DOHH2 (cell line): ENCODE measurements at regions not wholly inside any gene's neighbourhood (a gene's known extent, or its start where the extent isn't known, plus 50 kb on each side); places are given as distances from the start of the nearest gene placed in this dataset.

Experiments
- H3F3A ChIP-seq: fragments of 200-600 bp; sonication (generic), shearing (Covaris generic); 2 replicates; pipeline ENCODE4 v1.6.0; 2016; ENCODE audit warnings: antibody characterized with exemption, mild to moderate bottlenecking; ENCODE audit not compliant: control insufficient read depth, insufficient read depth
- H3K27ac ChIP-seq: fragments of 200-600 bp; sonication (generic); 2 replicates; pipeline ENCODE4 v1.5.1; 2014; ENCODE audit warnings: low read depth, mild to moderate bottlenecking, low read length, moderate library complexity
- H3K27me3 ChIP-seq: fragments of 200-600 bp; sonication (generic); 2 replicates; pipeline ENCODE4 v1.6.1; 2014; ENCODE audit warnings: mild to moderate bottlenecking, low read length, mixed read lengths; ENCODE audit not compliant: control insufficient read depth
- H3K36me3 ChIP-seq: fragments of 200-600 bp; sonication (generic); 2 replicates; pipeline ENCODE4 v1.6.1; 2014; ENCODE audit warnings: mild to moderate bottlenecking, low read length, moderate library complexity, mixed read lengths; ENCODE audit not compliant: control insufficient read depth
- H3K4me1 ChIP-seq: fragments of 200-600 bp; sonication (generic); 2 replicates; pipeline ENCODE4 v1.6.1; 2014; ENCODE audit warnings: mild to moderate bottlenecking, low read length, mixed read lengths; ENCODE audit not compliant: control insufficient read depth
- H3K4me2 ChIP-seq: fragments of 200-600 bp; sonication (generic); 2 replicates; pipeline ENCODE4 v1.6.0; 2014; ENCODE audit warnings: mild to moderate bottlenecking, low read length, moderate library complexity
- H3K4me3 ChIP-seq: fragments of 200-600 bp; sonication (generic); 2 replicates; pipeline ENCODE4 v1.5.1; 2014; ENCODE audit warnings: mild to moderate bottlenecking, low read length, mixed read lengths
- H3K79me2 ChIP-seq: fragments of 200-600 bp; sonication (generic); 2 replicates; pipeline ENCODE4 v1.6.1; 2014; ENCODE audit warnings: mild to moderate bottlenecking, low read length, mixed read lengths; ENCODE audit not compliant: control insufficient read depth
- H3K9me2 ChIP-seq: fragments of 200-600 bp; sonication (generic); replicated peaks from 2 replicates; pipeline ENCODE4 v1.6.1; 2014; ENCODE audit warnings: mild to moderate bottlenecking, low read length, mixed read lengths; ENCODE audit not compliant: control insufficient read depth
- H3K9me3 ChIP-seq: fragments of 200-600 bp; sonication (generic); 2 replicates; pipeline ENCODE4 v1.6.1; 2014; ENCODE audit warnings: antibody characterized with exemption, low read length, mixed read lengths; ENCODE audit not compliant: control insufficient read depth, insufficient read depth
- H4K20me1 ChIP-seq: fragments of 200-600 bp; sonication (generic); 2 replicates; pipeline ENCODE4 v1.6.0; 2014; ENCODE audit warnings: low read depth, mild to moderate bottlenecking, antibody characterized with exemption, low read length, moderate library complexity; ENCODE audit not compliant: control insufficient read depth, insufficient read depth
- EZH2phosphoT487 ChIP-seq: fragments of 200-600 bp; sonication (generic); IDR thresholded peaks from 2 replicates; pipeline ENCODE4 v1.6.1; 2017; ENCODE audit warnings: borderline replicate concordance, mild to moderate bottlenecking, antibody characterized with exemption, low read length, moderate library complexity, mixed read lengths
- TF ChIP-seq, protein P1 (sequence below): fragments of 200-600 bp; sonication (generic); IDR thresholded peaks from one replicate; pipeline ENCODE4 v1.5.1; 2014; ENCODE audit warnings: antibody characterized with exemption, mild to moderate bottlenecking, low read depth, low read length; ENCODE audit not compliant: poor library complexity, severe bottlenecking

DNA sequence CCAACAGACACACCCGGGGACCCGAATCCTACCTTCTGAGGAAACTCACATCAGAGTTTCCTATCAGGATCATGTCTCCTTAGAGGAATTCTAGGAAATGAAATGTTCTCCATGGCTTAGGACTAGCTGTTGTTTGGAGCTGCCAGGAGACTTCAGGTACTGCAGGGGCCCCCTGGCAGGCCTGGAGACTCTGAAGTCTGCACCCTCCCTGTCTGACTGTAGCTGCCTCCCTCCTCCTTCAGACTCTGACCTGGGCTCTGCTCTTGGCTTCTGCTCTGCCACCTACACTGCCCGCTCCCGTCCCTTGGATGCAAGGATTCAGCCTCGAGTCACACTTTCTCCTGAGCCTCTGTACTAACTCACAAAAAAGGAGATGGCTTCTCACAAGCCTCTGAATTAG is 232.8 kb downstream of the INHBA start:
- H3K27ac ChIP-seq, result no peak overlapping the region
- H3K36me3 ChIP-seq, result no peaks in the 10 kb centered on the region
- no peaks in the 10 kb centered on the region for H3K27me3 ChIP-seq
- no peak overlapping the region for H3K4me3 ChIP-seq
- no peaks in the 10 kb centered on the region for H3K9me2 ChIP-seq
- H3K4me1 ChIP-seq, result no peaks in the 10 kb centered on the region
- no peak overlapping the region for H3K4me2 ChIP-seq
- H3F3A ChIP-seq, result no peaks in the 10 kb centered on the region
- no peaks in the 10 kb centered on the region for H3K79me2 ChIP-seq
- TF ChIP-seq, protein P1, sequence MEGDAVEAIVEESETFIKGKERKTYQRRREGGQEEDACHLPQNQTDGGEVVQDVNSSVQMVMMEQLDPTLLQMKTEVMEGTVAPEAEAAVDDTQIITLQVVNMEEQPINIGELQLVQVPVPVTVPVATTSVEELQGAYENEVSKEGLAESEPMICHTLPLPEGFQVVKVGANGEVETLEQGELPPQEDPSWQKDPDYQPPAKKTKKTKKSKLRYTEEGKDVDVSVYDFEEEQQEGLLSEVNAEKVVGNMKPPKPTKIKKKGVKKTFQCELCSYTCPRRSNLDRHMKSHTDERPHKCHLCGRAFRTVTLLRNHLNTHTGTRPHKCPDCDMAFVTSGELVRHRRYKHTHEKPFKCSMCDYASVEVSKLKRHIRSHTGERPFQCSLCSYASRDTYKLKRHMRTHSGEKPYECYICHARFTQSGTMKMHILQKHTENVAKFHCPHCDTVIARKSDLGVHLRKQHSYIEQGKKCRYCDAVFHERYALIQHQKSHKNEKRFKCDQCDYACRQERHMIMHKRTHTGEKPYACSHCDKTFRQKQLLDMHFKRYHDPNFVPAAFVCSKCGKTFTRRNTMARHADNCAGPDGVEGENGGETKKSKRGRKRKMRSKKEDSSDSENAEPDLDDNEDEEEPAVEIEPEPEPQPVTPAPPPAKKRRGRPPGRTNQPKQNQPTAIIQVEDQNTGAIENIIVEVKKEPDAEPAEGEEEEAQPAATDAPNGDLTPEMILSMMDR, result no peak
- no peak for TF ChIP-seq EZH2phosphoT487
- no peaks in the 10 kb centered on the region for H4K20me1 ChIP-seq
- H3K9me3 ChIP-seq, result no peaks in the 10 kb centered on the region

DNA sequence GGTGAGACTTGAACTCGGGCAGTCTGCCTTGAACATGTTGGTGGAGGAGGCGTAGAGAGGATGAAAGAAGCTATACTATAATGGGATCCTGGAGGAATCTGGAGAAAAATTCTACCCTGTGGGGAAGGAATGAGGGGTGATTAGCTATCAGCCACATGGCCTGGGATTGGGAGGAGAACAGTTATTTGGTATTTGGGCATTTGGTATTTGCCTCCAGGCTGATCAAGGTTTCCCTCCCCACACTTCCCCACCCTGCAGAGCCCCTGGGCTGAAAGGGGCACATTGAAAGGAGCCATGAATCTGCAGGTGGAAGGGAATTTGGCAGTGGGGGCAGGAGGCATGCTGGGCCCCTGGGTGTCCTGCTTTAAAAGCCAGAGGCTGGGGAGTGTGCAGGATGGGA is 235.3 kb downstream of the INHBA start:
- Histone ChIP-seq H3K36me3 (no peaks in the 10 kb centered on the region), H3K79me2 (no peaks in the 10 kb centered on the region), H3F3A (no peaks in the 10 kb centered on the region), H3K4me3 (no peak overlapping the region), H3K9me2 (no peaks in the 10 kb centered on the region), H3K4me2 (no peak overlapping the region), H3K9me3 (no peaks in the 10 kb centered on the region), H3K27me3 (no peaks in the 10 kb centered on the region), H3K27ac (no peak overlapping the region), H3K4me1 (no peaks in the 10 kb centered on the region), H4K20me1 (no peaks in the 10 kb centered on the region)
- TF ChIP-seq EZH2phosphoT487, result no peak
- TF ChIP-seq, protein P1, result no peak

DNA sequence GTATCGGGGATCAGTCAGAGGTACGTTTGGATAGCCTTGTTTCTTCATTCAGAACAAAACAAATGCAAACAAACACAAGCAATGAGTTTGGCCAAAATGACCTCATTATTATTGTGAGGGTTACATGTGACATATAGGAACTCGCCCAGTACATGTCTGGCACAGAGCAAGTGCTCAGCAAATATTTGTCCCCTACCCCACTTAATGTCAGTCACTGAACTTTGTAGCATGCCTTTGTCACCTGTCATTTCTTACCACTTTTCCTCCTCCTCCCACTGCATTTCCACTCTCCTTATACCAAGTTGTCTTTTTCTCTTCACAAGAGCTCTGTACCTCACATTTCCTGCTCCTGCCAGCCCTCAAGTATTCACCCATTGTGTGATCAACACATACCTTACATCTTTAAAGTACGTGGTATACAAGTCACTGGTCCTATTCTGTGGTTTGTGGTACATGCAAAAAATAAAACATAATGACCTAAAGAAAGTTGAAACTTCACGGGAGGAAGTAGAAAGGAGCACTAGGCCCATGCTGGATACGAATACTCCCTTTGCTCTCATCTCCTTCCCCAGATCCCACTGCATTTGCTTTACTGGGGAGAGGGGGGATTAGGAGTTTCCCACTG is 236.0 kb downstream of the INHBA start:
- no peaks in the 10 kb centered on the region for H4K20me1 ChIP-seq
- H3K9me3 ChIP-seq, result no peaks in the 10 kb centered on the region
- no peaks in the 10 kb centered on the region for H3K79me2 ChIP-seq
- no peak for TF ChIP-seq EZH2phosphoT487
- TF ChIP-seq, protein P1, result no peak
- H3K27me3 ChIP-seq, result no peaks in the 10 kb centered on the region
- H3K36me3 ChIP-seq, result no peaks in the 10 kb centered on the region
- no peak overlapping the region for H3K4me2 ChIP-seq
- no peak overlapping the region for H3K27ac ChIP-seq
- H3K9me2 ChIP-seq, result no peaks in the 10 kb centered on the region
- no peaks in the 10 kb centered on the region for H3K4me1 ChIP-seq
- H3K4me3 ChIP-seq, result no peak overlapping the region
- H3F3A ChIP-seq, result no peaks in the 10 kb centered on the region
